Activated naive CD8-positive, alpha-beta T cell treated with anti-CD3 and anti-CD28 coated beads, Interleukin-2, amount 10 ng/mL, durations not matched to agents 7 days and 5 days (primary cell): ENCODE measurements at regions not wholly inside any gene's neighbourhood (a gene's known extent, or its start where the extent isn't known, plus 50 kb on each side); places are given as distances from the start of the nearest gene placed in this dataset.

Source experiments
- ATAC-seq: fragments of 150-1000 bp; cut with Tn5 transposase; one replicate; pipeline ENCODE4 v1.10.0; 2021; ENCODE audit warnings: low read depth, moderate library complexity
- POLR2A ChIA-PET: fragments of 350-600 bp; sonication (Branson Sonifier 250); formaldehyde crosslinking; loops from one replicate; lab custom pipeline; 2021; ENCODE audit warnings: antibody characterized with exemption; lab: Charles Lee
- DNase-seq: peaks from one replicate; pipeline ENCODE4 v3.0.0; 2021
- H3K27ac Mint-ChIP-seq: one replicate; pipeline ENCODE4 v1.8.0; 2022; ENCODE audit warnings: mild to moderate bottlenecking, mixed read lengths
- H3K27me3 Mint-ChIP-seq: one replicate; pipeline ENCODE4 v1.8.0; 2022; ENCODE audit warnings: mild to moderate bottlenecking, moderate library complexity, mixed read lengths
- H3K36me3 Mint-ChIP-seq: one replicate; pipeline ENCODE4 v1.8.0; 2021; ENCODE audit warnings: mild to moderate bottlenecking, mixed read lengths
- H3K4me1 Mint-ChIP-seq: one replicate; pipeline ENCODE4 v1.8.0; 2021; ENCODE audit warnings: mixed read lengths
- H3K4me3 Mint-ChIP-seq: one replicate; pipeline ENCODE4 v1.8.0; 2022; ENCODE audit warnings: mild to moderate bottlenecking, moderate library complexity, mixed read lengths
- H3K9me3 Mint-ChIP-seq: one replicate; pipeline ENCODE4 v1.8.0; 2021; ENCODE audit warnings: mixed read lengths

GRCh38 chr14:62079038-62079437 is 316.8 kb downstream of the SNAPC1 start:
- Mint-ChIP-seq H3K4me3 (no peak overlapping the region), H3K4me1 (peaks cover 24% of the 10 kb centered on the region), H3K27me3 (no peaks in the 10 kb centered on the region), H3K9me3 (no peaks in the 10 kb centered on the region), H3K36me3 (no peaks in the 10 kb centered on the region), H3K27ac (no peak overlapping the region)
- ATAC-seq (no peak), DNase-seq (no peak)
- POLR2A ChIA-PET = no interaction called here

- DNase-seq = no peak
- H3K4me3 Mint-ChIP-seq = no peak overlapping the region
- H3K36me3 Mint-ChIP-seq = no peaks in the 10 kb centered on the region
- no peak for ATAC-seq
- POLR2A ChIA-PET = no interaction called here
- H3K4me1 Mint-ChIP-seq = peaks cover 24% of the 10 kb centered on the region
- peaks cover 3% of the 10 kb centered on the region for H3K9me3 Mint-ChIP-seq
- H3K27me3 Mint-ChIP-seq = no peaks in the 10 kb centered on the region
- H3K27ac Mint-ChIP-seq = no peak overlapping the region
Observed at GRCh38 chr14:62081012-62081612, 318.9 kb downstream of the SNAPC1 start.

GRCh38 chr14:62081951-62082350 is 319.7 kb downstream of the SNAPC1 start:
- no peak overlapping the region for H3K27ac Mint-ChIP-seq

DNA sequence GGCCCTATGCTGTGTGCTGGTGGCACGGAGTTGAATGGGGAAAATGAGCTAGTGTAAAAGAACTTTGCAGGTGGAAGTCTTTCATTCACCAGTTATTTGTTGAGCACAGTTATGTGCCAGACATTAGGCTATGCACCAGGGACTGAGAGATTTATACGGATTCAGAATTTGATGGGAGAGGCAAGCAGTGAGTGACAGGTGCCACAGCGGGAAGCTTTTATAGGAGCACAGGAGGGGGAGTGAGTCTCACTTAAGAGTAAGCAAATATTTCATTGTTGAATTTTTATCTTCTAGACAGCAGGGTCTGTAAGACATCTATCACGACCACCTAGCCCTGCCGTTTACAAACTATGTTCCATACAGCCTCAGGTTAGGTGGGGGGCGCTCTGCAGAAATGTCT is 320.6 kb downstream of the SNAPC1 start:
- H3K27ac Mint-ChIP-seq = no peak overlapping the region
- ATAC-seq (no peak), DNase-seq (no peak)
- H3K4me1 Mint-ChIP-seq = peaks cover 11% of the 10 kb centered on the region
- H3K9me3 Mint-ChIP-seq = peaks cover 3% of the 10 kb centered on the region
- POLR2A ChIA-PET = no interaction called here
- H3K27me3 Mint-ChIP-seq = no peaks in the 10 kb centered on the region
- H3K36me3 Mint-ChIP-seq = no peaks in the 10 kb centered on the region
- H3K4me3 Mint-ChIP-seq = no peak overlapping the region

More at GRCh38 chr14:62081951-62082350, 319.7 kb downstream of the SNAPC1 start:
- Mint-ChIP-seq H3K4me1 (peaks cover 19% of the 10 kb centered on the region), H3K36me3 (no peaks in the 10 kb centered on the region), H3K27me3 (no peaks in the 10 kb centered on the region), H3K9me3 (peaks cover 3% of the 10 kb centered on the region), H3K4me3 (no peak overlapping the region)
- ATAC-seq (no peak), DNase-seq (no peak)
- POLR2A ChIA-PET = no interaction called here

DNA sequence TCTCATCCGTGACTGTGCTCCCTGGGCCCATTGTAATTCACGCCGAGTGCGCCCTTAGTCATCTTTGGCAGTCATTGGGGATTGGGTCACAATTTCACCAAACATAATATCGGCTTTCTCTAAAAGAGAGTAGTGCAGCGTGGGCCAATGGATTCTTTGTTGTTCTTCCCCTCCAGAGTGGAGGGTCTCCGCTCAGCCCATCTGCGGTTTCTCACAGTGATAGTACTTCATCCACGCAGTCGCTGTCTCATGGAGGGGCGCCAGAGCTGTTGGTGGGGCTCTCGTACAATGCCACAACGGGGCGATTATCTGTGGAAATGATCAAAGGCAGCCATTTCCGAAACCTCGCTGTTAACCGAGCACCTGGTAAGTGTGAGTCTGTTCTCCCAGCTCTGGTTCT is 321.8 kb downstream of the SNAPC1 start:
- Mint-ChIP-seq H3K9me3 (peaks cover 3% of the 10 kb centered on the region), H3K27ac (no peak overlapping the region), H3K4me1 (peaks cover 5% of the 10 kb centered on the region), H3K36me3 (no peaks in the 10 kb centered on the region), H3K27me3 (no peaks in the 10 kb centered on the region), H3K4me3 (no peak overlapping the region)
- POLR2A ChIA-PET = no interaction called here
- DNase-seq (no peak), ATAC-seq (no peak)

DNA sequence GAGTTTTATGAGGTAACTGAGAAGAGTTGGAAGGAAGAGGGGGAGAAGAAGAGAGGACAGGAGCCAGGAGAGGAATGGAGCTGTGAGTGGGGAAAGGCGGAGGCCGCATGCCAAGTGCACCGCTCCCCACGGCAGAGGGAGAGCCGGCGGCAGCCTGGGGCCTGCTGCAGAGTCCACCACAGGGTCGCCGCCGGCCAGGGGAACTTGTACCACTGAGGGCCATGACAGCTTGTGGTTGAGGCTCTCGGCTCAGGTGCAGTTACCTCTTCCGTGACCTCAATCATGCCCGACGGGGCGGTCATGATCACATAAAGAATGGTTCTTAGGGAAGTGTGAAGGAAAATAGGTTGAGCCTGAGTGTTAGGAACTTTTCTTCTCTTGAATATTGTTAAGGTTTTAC is 325.0 kb downstream of the SNAPC1 start:
- no peak overlapping the region for H3K4me3 Mint-ChIP-seq
- DNase-seq (no peak), ATAC-seq (no peak)
- POLR2A ChIA-PET = no interaction called here
- H3K4me1 Mint-ChIP-seq = no peaks in the 10 kb centered on the region
- H3K9me3 Mint-ChIP-seq = peaks cover 6% of the 10 kb centered on the region
- no peak overlapping the region for H3K27ac Mint-ChIP-seq
- no peaks in the 10 kb centered on the region for H3K36me3 Mint-ChIP-seq
- H3K27me3 Mint-ChIP-seq = peaks cover 2% of the 10 kb centered on the region

DNA sequence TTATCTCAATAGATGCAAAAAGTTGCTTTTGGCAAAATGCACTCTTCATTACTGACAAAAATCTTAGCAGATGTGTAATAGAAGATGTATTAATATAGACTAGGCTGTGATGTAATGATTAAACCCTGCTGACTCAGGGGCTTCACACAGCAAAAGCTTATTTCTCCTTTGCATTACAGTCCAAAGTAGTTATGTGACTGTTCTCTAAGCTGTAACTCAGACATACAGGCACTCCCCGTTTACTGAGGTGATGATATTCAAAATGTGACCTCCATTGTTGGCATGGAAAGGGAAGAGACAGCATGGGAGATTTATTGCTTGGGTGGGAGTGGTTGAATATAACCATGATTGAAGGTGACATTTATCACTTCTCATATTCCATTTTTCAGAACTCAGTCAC is 331.5 kb downstream of the SNAPC1 start:
- Mint-ChIP-seq H3K4me1 (no peaks in the 10 kb centered on the region), H3K4me3 (no peak overlapping the region), H3K36me3 (no peaks in the 10 kb centered on the region), H3K27me3 (peaks cover 9% of the 10 kb centered on the region), H3K27ac (no peak overlapping the region), H3K9me3 (peaks cover 5% of the 10 kb centered on the region)
- POLR2A ChIA-PET = no interaction called here
- DNase-seq (no peak), ATAC-seq (no peak)

GRCh38 chr14:62097072-62097471 is 334.9 kb downstream of the SNAPC1 start:
- no peak overlapping the region for H3K4me3 Mint-ChIP-seq
- no peaks in the 10 kb centered on the region for H3K4me1 Mint-ChIP-seq
- POLR2A ChIA-PET = no interaction called here
- no peak for ATAC-seq
- peaks cover 2% of the 10 kb centered on the region for H3K9me3 Mint-ChIP-seq
- DNase-seq = no peak
- peaks cover 9% of the 10 kb centered on the region for H3K27me3 Mint-ChIP-seq
- no peaks in the 10 kb centered on the region for H3K36me3 Mint-ChIP-seq
- no peak overlapping the region for H3K27ac Mint-ChIP-seq

DNA sequence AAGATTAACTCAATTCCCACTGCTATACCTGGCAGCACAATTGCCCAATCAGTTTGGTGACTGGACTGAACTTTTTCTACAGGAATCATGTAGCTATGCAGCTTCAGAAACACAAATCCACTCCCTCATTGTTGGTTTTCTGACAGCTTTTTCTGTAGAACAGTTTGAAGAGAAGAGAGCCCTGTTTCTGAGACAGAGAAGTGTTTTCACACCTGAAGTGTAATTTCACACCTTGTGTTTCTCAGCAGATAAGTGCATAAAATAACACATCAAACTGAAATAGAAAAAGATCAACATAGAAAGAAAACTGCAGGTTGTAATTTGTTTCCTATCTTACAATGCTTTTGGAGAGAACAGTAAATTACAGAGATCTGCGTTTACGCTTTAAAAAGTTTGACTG is 335.6 kb downstream of the SNAPC1 start:
- no peak for ATAC-seq

GRCh38 chr14:62098357-62098756 is 336.1 kb downstream of the SNAPC1 start:
- no peak for ATAC-seq
- no peak for DNase-seq
- Mint-ChIP-seq H3K9me3 (peaks cover 2% of the 10 kb centered on the region), H3K27me3 (peaks cover 2% of the 10 kb centered on the region), H3K27ac (no peak overlapping the region), H3K4me3 (no peak overlapping the region), H3K4me1 (no peaks in the 10 kb centered on the region), H3K36me3 (no peaks in the 10 kb centered on the region)
- POLR2A ChIA-PET = no interaction called here

More for the DNA sequence above, 335.6 kb downstream of the SNAPC1 start:
- no peak for DNase-seq
- Mint-ChIP-seq H3K9me3 (peaks cover 2% of the 10 kb centered on the region), H3K27me3 (peaks cover 2% of the 10 kb centered on the region), H3K4me3 (no peak overlapping the region), H3K36me3 (no peaks in the 10 kb centered on the region), H3K4me1 (no peaks in the 10 kb centered on the region), H3K27ac (no peak overlapping the region)
- POLR2A ChIA-PET = no interaction called here

- POLR2A ChIA-PET = no interaction called here
- H3K4me1 Mint-ChIP-seq = no peaks in the 10 kb centered on the region
- no peak overlapping the region for H3K27ac Mint-ChIP-seq
- DNase-seq (no peak), ATAC-seq (no peak)
- peaks cover 4% of the 10 kb centered on the region for H3K27me3 Mint-ChIP-seq
- H3K4me3 Mint-ChIP-seq = no peak overlapping the region
- peaks cover 2% of the 10 kb centered on the region for H3K9me3 Mint-ChIP-seq
- no peaks in the 10 kb centered on the region for H3K36me3 Mint-ChIP-seq
Observed at GRCh38 chr14:62099091-62099490, 336.9 kb downstream of the SNAPC1 start.

GRCh38 chr14:62101189-62101588 is 339.0 kb downstream of the SNAPC1 start:
- peaks cover 4% of the 10 kb centered on the region for H3K27me3 Mint-ChIP-seq
- H3K27ac Mint-ChIP-seq = no peak overlapping the region
- H3K4me1 Mint-ChIP-seq = no peaks in the 10 kb centered on the region
- DNase-seq (no peak), ATAC-seq (no peak)
- no peaks in the 10 kb centered on the region for H3K9me3 Mint-ChIP-seq
- H3K36me3 Mint-ChIP-seq = no peaks in the 10 kb centered on the region
- POLR2A ChIA-PET = no interaction called here
- H3K4me3 Mint-ChIP-seq = no peak overlapping the region

GRCh38 chr14:62101673-62102348 is 339.6 kb downstream of the SNAPC1 start:
- ATAC-seq = no peak
- POLR2A ChIA-PET = no interaction called here
- H3K27me3 Mint-ChIP-seq = peaks cover 4% of the 10 kb centered on the region
- DNase-seq = no peak
- H3K27ac Mint-ChIP-seq = no peak overlapping the region
- H3K4me1 Mint-ChIP-seq = no peaks in the 10 kb centered on the region
- H3K4me3 Mint-ChIP-seq = no peak overlapping the region
- H3K36me3 Mint-ChIP-seq = no peaks in the 10 kb centered on the region
- no peaks in the 10 kb centered on the region for H3K9me3 Mint-ChIP-seq

- Mint-ChIP-seq H3K27me3 (peaks cover 6% of the 10 kb centered on the region), H3K36me3 (no peaks in the 10 kb centered on the region), H3K4me3 (no peak overlapping the region), H3K9me3 (no peaks in the 10 kb centered on the region), H3K27ac (no peak overlapping the region), H3K4me1 (no peaks in the 10 kb centered on the region)
- ATAC-seq = no peak
- DNase-seq = no peak
- POLR2A ChIA-PET = no interaction called here
Observed at GRCh38 chr14:62102349-62102725, 340.1 kb downstream of the SNAPC1 start.
